Lung (tissue), 11 donors: ENCODE measurements at regions not wholly inside any gene's neighbourhood (a gene's known extent, or its start where the extent isn't known, plus 50 kb on each side); places are given as distances from the start of the nearest gene placed in this dataset.

Experiments
- ATAC-seq: fragments of 200-7000 bp; cut with Tn5 transposase; one replicate; pipeline ENCODE4 v1.9.1; 2020; ENCODE audit warnings: moderate number of reproducible peaks; ENCODE audit not compliant: insufficient read depth, low FRiP score
- DNase-seq, 3 donors: peaks; one replicate each; pipeline ENCODE4 v3.0.0-alpha.2; 2013 to 2017
- H3K27ac ChIP-seq, 2 donors: one replicate each; pipeline ENCODE4 v1.5.1; 2013; ENCODE audit warnings: mild to moderate bottlenecking in 2 of 2, moderate library complexity in 2 of 2, control low read depth in 1 of 2, inconsistent platforms in 1 of 2, low read depth in 1 of 2, low read length in 1 of 2
- H3K27me3 ChIP-seq, 3 donors: one replicate each; pipeline ENCODE4 v1.5.1; 2013; ENCODE audit warnings: low read length in 2 of 3; ENCODE audit not compliant: control insufficient read depth in 3 of 3, insufficient read depth in 3 of 3
- H3K36me3 ChIP-seq, 4 donors: one replicate each; pipeline ENCODE4 v1.5.1; 2013; ENCODE audit warnings: low read length in 4 of 4, mild to moderate bottlenecking in 1 of 4, moderate library complexity in 1 of 4; ENCODE audit not compliant: control insufficient read depth in 4 of 4, insufficient read depth in 4 of 4
- H3K4me1 ChIP-seq, 5 donors: one replicate each; pipeline ENCODE4 v1.5.1; 2013; ENCODE audit warnings: low read length in 5 of 5, mild to moderate bottlenecking in 2 of 5, moderate library complexity in 1 of 5; ENCODE audit not compliant: control insufficient read depth in 5 of 5, insufficient read depth in 5 of 5
- H3K4me3 ChIP-seq: one replicate; pipeline ENCODE4 v1.5.1; 2013; ENCODE audit warnings: mild to moderate bottlenecking, control low read depth, moderate library complexity
- H3K9ac ChIP-seq, 2 donors: one replicate each; pipeline ENCODE4 v1.5.1; 2013; ENCODE audit warnings: low read length in 2 of 2, control low read depth in 1 of 2; ENCODE audit not compliant: insufficient read depth in 1 of 2
- H3K9me3 ChIP-seq, 4 donors: one replicate each; pipeline ENCODE4 v1.5.1; 2013; ENCODE audit warnings: low read length in 3 of 4, mild to moderate bottlenecking in 1 of 4, moderate library complexity in 1 of 4; ENCODE audit not compliant: control insufficient read depth in 4 of 4, insufficient read depth in 3 of 4
- CTCF ChIP-seq: IDR thresholded peaks from 2 replicates; pipeline ENCODE4 v1.5.1; 2012; ENCODE audit warnings: mild to moderate bottlenecking; ENCODE audit errors: control extremely low read depth, extremely low read depth
- WGBS, 2 donors: extraction: QIAGEN DNeasy Blood & Tissue Kit; methylation state at CpG; one replicate each; pipeline ENCODE4 v1.1.7; 2013; 5-methylcytosine and 5-hydroxymethylcytosine counted together
- donor health status: control.
- donor health status: control.
- donor health status: Bipolar disorder and iron deficiency.
- donor health status: healthy.
- donor health status: DM: yes; HTN: yes; CAD: no.

DNA sequence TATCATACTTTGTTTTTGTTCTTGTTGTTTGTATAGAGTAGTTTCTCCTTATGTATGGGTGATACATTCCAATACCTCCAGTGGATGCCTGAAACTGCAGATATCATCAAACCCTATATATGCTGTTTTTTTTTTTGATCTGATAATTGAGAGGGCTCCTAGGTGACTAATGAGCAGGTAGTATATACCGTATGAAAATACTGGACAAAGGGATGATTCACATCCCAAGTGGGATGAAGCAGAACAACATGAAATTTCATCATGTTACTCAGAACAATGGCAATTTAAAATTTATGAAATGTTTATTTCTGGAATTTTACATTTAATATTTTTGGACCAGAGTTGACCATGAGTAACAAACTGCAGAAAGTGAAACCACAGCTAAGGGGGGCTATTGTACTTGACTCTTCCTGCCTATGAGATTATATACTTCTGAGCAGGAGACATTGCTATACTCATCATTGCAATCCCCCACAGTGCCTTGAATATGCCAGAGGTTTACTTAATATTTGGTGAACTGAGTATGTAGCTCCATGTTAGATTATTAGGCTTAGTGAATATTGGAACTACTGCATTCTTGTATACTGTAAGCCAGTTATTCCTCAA is 258.7 kb upstream of the FBXL7 start:
- Histone ChIP-seq H3K4me3 (no peak overlapping the region), H3K27ac (no peak overlapping the region), H3K36me3 (no peaks in the 10 kb centered on the region), H3K9me3 (peaks cover 2 to 7% (median 5%) of the 10 kb centered on the region in 4 donors), H3K9ac (no peak overlapping the region), H3K27me3 (no peaks in the 10 kb centered on the region), H3K4me1 (no peaks in the 10 kb centered on the region)
- WGBS, 2 donors, result 86 to 93% methylated on average over 1 of the region's 1 CpG
- TF ChIP-seq CTCF, result no peak
- DNase-seq (no peak), ATAC-seq (no peak)

GRCh38 chr5:15238006-15238405 is 262.0 kb upstream of the FBXL7 start:
- 90 to 97% methylated on average over 2 of the region's 2 CpGs for WGBS, 2 donors

GRCh38 chr5:15236911-15237508 is 263.0 kb upstream of the FBXL7 start:
- Histone ChIP-seq H3K36me3 (no peaks in the 10 kb centered on the region), H3K9me3 (peaks cover 0 to 7% (median 0%) of the 10 kb centered on the region in 4 donors), H3K27ac (no peak overlapping the region), H3K4me1 (peaks cover 0 to 2% (median 0%) of the 10 kb centered on the region in 5 donors), H3K27me3 (no peaks in the 10 kb centered on the region), H3K9ac (no peak overlapping the region), H3K4me3 (no peak overlapping the region)
- no peak for ATAC-seq
- WGBS, 2 donors, result 79 to 93% methylated on average over 4 of the region's 4 CpGs
- no peak for DNase-seq
- no peak for TF ChIP-seq CTCF

More at GRCh38 chr5:15238006-15238405, 262.0 kb upstream of the FBXL7 start:
- Histone ChIP-seq H3K9me3 (peaks cover 0 to 7% (median 0%) of the 10 kb centered on the region in 4 donors), H3K27ac (no peak overlapping the region), H3K36me3 (no peaks in the 10 kb centered on the region), H3K27me3 (no peaks in the 10 kb centered on the region), H3K4me1 (peaks cover 0 to 2% (median 0%) of the 10 kb centered on the region in 5 donors), H3K4me3 (no peak overlapping the region), H3K9ac (no peak overlapping the region)
- no peak for ATAC-seq
- TF ChIP-seq CTCF, result no peak
- no peak for DNase-seq

- TF ChIP-seq CTCF, result no peak
- H3K9me3 ChIP-seq, result no peaks in the 10 kb centered on the region
- H3K36me3 ChIP-seq, result no peaks in the 10 kb centered on the region
- no peak for DNase-seq
- H3K4me1 ChIP-seq, result peaks cover 0 to 2% (median 0%) of the 10 kb centered on the region in 5 donors
- H3K4me3 ChIP-seq, result no peak overlapping the region
- no peak overlapping the region for H3K9ac ChIP-seq
- WGBS, 2 donors, result 56 to 64% methylated on average over 1 of the region's 1 CpG
- H3K27me3 ChIP-seq, result no peaks in the 10 kb centered on the region
- H3K27ac ChIP-seq, result no peak overlapping the region
- ATAC-seq, result no peak
Observed at GRCh38 chr5:15234911-15235310, 265.1 kb upstream of the FBXL7 start.
